DND-41 (cell line): ENCODE measurements at regions not wholly inside any gene's neighbourhood (a gene's known extent, or its start where the extent isn't known, plus 50 kb on each side); places are given as distances from the start of the nearest gene placed in this dataset.

ENCODE experiments used
- EZH2 ChIP-seq: IDR thresholded peaks from 3 replicates; pipeline ENCODE4 v1.6.1; 2012; ENCODE audit warnings: borderline replicate concordance, low read depth, mild to moderate bottlenecking, moderate library complexity, low read length, inconsistent platforms; ENCODE audit not compliant: severe bottlenecking
- TF ChIP-seq, protein P1 (sequence below): IDR thresholded peaks from 2 replicates; pipeline ENCODE4 v1.5.1; 2012; ENCODE audit warnings: borderline replicate concordance, low read length, moderate library complexity, mild to moderate bottlenecking; ENCODE audit not compliant: poor library complexity, severe bottlenecking; ENCODE audit errors: extremely low read depth

DNA sequence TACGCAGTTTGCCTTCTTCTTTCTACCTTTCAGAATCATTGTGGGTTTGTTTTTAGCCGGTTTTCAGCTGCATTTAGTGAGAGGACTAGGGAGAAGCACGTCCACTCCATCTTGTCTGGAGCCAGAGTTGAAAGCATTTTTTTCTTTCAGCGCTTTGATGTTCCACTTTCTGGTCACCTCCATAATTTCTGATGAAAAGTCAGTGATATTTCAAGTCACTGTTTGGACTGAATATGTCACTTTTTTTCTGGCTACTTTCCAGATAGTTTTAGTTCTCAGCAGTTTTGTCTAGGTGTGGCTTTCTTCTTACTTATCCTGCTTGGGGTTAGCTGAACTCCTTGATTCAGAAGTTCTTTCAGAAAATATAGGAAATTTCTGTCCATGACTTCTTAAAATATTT, 123.9 kb upstream of the IER5L start:
- TF ChIP-seq, protein P1, sequence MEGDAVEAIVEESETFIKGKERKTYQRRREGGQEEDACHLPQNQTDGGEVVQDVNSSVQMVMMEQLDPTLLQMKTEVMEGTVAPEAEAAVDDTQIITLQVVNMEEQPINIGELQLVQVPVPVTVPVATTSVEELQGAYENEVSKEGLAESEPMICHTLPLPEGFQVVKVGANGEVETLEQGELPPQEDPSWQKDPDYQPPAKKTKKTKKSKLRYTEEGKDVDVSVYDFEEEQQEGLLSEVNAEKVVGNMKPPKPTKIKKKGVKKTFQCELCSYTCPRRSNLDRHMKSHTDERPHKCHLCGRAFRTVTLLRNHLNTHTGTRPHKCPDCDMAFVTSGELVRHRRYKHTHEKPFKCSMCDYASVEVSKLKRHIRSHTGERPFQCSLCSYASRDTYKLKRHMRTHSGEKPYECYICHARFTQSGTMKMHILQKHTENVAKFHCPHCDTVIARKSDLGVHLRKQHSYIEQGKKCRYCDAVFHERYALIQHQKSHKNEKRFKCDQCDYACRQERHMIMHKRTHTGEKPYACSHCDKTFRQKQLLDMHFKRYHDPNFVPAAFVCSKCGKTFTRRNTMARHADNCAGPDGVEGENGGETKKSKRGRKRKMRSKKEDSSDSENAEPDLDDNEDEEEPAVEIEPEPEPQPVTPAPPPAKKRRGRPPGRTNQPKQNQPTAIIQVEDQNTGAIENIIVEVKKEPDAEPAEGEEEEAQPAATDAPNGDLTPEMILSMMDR: no peak
- no peak for TF ChIP-seq EZH2
